ENCODE measurements at regions not wholly inside any gene's neighbourhood (a gene's known extent, or its start where the extent isn't known, plus 50 kb on each side); places are given as distances from the start of the nearest gene placed in this dataset.
"Not testable (repeated sequence)": the region's sequence is repeated elsewhere in the genome, so short reads cannot be mapped to it uniquely, and the experiment has no call there.

DNA sequence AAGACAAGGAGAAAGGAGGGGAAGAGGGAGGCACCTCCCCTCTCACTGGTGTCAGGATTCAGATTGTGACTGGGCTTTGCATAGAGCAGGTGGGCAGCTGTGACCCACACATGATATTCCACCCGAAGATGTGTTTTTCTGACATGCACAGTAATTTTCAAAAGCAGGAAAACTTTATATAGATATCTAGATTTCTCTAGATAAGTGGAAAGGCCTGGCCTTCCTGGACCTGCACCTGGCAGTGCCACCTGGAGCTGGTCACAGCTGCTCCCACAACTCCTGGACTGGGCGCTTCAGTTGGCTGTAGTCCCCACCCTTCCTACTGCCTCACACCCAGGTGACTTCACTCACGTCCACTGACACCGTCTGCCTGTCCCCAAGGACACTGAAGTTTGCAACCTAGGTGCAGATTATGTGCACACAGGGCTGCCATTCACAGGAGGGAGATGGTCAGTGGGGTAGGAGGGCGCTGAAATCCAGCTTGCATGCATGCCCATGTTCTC, 70.4 kb upstream of the PLGLB2 start:
- not testable (repeated sequence) for TF ChIP-seq POLR2A (IDR thresholded peaks at IDR 0.05; ENCODE audit: low read length); GATA1 (IDR thresholded peaks at IDR 0.05; ENCODE audit: low read depth, low read length)
